Esophagus muscularis mucosa (tissue), 4 donors: ENCODE measurements at regions not wholly inside any gene's neighbourhood (a gene's known extent, or its start where the extent isn't known, plus 50 kb on each side); places are given as distances from the start of the nearest gene placed in this dataset.

Experiments
- DNase-seq: peaks from one replicate; pipeline ENCODE4 v3.0.0-alpha.2; 2017; ENCODE audit errors: extremely low spot score
- H3K27ac ChIP-seq, 4 donors: fragments of 200-600 bp; sonication (generic); replicated peaks in 1 of 4; 1 replicate in 3 of 4; 2 replicates in 1 of 4; pipeline ENCODE4 v1.5.1; 2016 to 2019; ENCODE audit warnings: mild to moderate bottlenecking in 1 of 4
- H3K27me3 ChIP-seq, 4 donors: fragments of 200-600 bp; sonication (generic); one replicate each; pipeline versions ENCODE4 v1.5.1 to v1.6.0; 2016 to 2019
- H3K36me3 ChIP-seq, 4 donors: fragments of 200-600 bp; sonication (generic); one replicate each; pipeline ENCODE4 v1.5.1; 2016 to 2019
- H3K4me1 ChIP-seq, 4 donors: fragments of 200-600 bp; sonication (generic); one replicate each; pipeline ENCODE4 v1.5.1; 2016 to 2019
- H3K4me3 ChIP-seq, 4 donors: fragments of 200-600 bp; sonication (generic); 1 replicate in 2 of 4; 2 replicates in 2 of 4; pipeline ENCODE4 v1.5.1; 2016 to 2019; ENCODE audit warnings: mild to moderate bottlenecking in 4 of 4, moderate library complexity in 1 of 4
- H3K9me3 ChIP-seq, 4 donors: fragments of 200-600 bp; sonication (generic); 1 replicate in 3 of 4; 2 replicates in 1 of 4; pipeline ENCODE4 v1.5.1; 2016 to 2019
- EP300 ChIP-seq: sonication (generic); formaldehyde crosslinking; IDR thresholded peaks from one replicate; pipeline ENCODE4 v1.6.1; 2017; ENCODE audit warnings: antibody characterized with exemption
- POLR2A ChIP-seq: fragments of 450-650 bp; IDR thresholded peaks from one replicate; pipeline ENCODE4 v1.6.1; 2017; ENCODE audit warnings: antibody characterized with exemption, moderate library complexity, mild to moderate bottlenecking, low read depth
- POLR2AphosphoS5 ChIP-seq, 2 donors: sonication (generic); formaldehyde crosslinking; IDR thresholded peaks; one replicate each; pipeline ENCODE4 v1.6.1; 2017; ENCODE audit warnings: antibody characterized with exemption in 2 of 2
- WGBS: methylation state at CpG from one replicate; pipeline ENCODE4 v1.1.5; 2018; 5-methylcytosine and 5-hydroxymethylcytosine counted together
- intact Hi-C: fragments of 100-400 bp; cut with DNase I; formaldehyde crosslinking; loops from one replicate; pipeline ENCODE4 v1.15.1; 2023
- TF ChIP-seq, protein P1 (sequence below), 3 experiments: fragments of 200-600 bp in 2 of 3; fragments of 450-650 bp in 1 of 3; sonication (generic) in 2 of 3; IDR thresholded peaks; one replicate each; pipeline ENCODE4 v1.5.1; 2017 to 2019; ENCODE audit warnings: antibody characterized with exemption in 3 of 3, mild to moderate bottlenecking in 2 of 3, moderate library complexity in 1 of 3

- TF ChIP-seq, protein P1, sequence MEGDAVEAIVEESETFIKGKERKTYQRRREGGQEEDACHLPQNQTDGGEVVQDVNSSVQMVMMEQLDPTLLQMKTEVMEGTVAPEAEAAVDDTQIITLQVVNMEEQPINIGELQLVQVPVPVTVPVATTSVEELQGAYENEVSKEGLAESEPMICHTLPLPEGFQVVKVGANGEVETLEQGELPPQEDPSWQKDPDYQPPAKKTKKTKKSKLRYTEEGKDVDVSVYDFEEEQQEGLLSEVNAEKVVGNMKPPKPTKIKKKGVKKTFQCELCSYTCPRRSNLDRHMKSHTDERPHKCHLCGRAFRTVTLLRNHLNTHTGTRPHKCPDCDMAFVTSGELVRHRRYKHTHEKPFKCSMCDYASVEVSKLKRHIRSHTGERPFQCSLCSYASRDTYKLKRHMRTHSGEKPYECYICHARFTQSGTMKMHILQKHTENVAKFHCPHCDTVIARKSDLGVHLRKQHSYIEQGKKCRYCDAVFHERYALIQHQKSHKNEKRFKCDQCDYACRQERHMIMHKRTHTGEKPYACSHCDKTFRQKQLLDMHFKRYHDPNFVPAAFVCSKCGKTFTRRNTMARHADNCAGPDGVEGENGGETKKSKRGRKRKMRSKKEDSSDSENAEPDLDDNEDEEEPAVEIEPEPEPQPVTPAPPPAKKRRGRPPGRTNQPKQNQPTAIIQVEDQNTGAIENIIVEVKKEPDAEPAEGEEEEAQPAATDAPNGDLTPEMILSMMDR (IDR thresholded peaks at IDR 0.05), result no peak
- TF ChIP-seq EP300 (no peak), POLR2A (no peak), POLR2AphosphoS5 (IDR thresholded peaks at IDR 0.05) (no peak)
Observed at GRCh38 chr10:10120671-10121070, 897.0 kb upstream of the CELF2 start.

DNA sequence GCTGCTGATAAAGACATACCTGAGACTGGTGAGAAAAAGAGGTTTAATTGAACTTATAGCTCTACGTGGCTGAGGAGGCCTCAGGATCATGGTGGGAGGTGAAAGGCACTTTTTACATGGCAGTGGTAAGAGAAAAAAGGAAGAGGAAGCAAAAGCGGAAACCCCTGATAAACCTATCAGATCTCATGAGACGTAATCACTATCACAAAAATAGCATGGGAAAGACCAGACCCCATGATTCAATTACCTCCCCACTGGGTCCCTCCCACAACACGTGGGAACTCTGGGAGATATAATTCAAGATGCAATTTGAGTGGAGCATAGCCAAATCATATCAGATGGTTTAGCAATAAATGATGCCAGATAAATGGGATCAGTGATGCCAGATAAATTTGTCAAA lies 892.0 kb upstream of the CELF2 start:
- no peak overlapping the region for H3K4me3 ChIP-seq
- intact Hi-C loops, result no loop called here
- no peaks in the 10 kb centered on the region for H3K4me1 ChIP-seq
- no peak for DNase-seq
- no peak overlapping the region for H3K27ac ChIP-seq
- H3K9me3 ChIP-seq, result no peaks in the 10 kb centered on the region
- no peaks in the 10 kb centered on the region for H3K27me3 ChIP-seq
- WGBS, result 76% methylated on average over 4 of the region's 4 CpGs
- TF ChIP-seq POLR2A, result no peak
- TF ChIP-seq, protein P1 (IDR thresholded peaks at IDR 0.05), result no peak
- no peak for TF ChIP-seq EP300
- TF ChIP-seq POLR2AphosphoS5 (IDR thresholded peaks at IDR 0.05), result no peak
- no peaks in the 10 kb centered on the region for H3K36me3 ChIP-seq

More at GRCh38 chr10:10120671-10121070, 897.0 kb upstream of the CELF2 start:
- no peak overlapping the region for H3K4me3 ChIP-seq
- intact Hi-C loops, result no loop called here
- H3K4me1 ChIP-seq, result no peaks in the 10 kb centered on the region
- H3K27me3 ChIP-seq, result no peaks in the 10 kb centered on the region
- WGBS, result 32% methylated on average over 3 of the region's 3 CpGs
- no peak for DNase-seq
- no peak overlapping the region for H3K27ac ChIP-seq
- H3K36me3 ChIP-seq, result no peaks in the 10 kb centered on the region
- H3K9me3 ChIP-seq, result no peaks in the 10 kb centered on the region

- no peaks in the 10 kb centered on the region for H3K9me3 ChIP-seq
- H3K36me3 ChIP-seq, result no peaks in the 10 kb centered on the region
- TF ChIP-seq EP300 (no peak), POLR2A (no peak), POLR2AphosphoS5 (IDR thresholded peaks at IDR 0.05) (no peak)
- TF ChIP-seq, protein P1 (IDR thresholded peaks at IDR 0.05), result no peak
- 95% methylated on average over 3 of the region's 3 CpGs for WGBS
- DNase-seq, result no peak
- H3K4me3 ChIP-seq, result no peak overlapping the region
- H3K27ac ChIP-seq, result no peak overlapping the region
- no peaks in the 10 kb centered on the region for H3K27me3 ChIP-seq
- H3K4me1 ChIP-seq, result no peaks in the 10 kb centered on the region
- intact Hi-C loops, result no loop called here
Observed at GRCh38 chr10:10126218-10126617, 891.5 kb upstream of the CELF2 start.

DNA sequence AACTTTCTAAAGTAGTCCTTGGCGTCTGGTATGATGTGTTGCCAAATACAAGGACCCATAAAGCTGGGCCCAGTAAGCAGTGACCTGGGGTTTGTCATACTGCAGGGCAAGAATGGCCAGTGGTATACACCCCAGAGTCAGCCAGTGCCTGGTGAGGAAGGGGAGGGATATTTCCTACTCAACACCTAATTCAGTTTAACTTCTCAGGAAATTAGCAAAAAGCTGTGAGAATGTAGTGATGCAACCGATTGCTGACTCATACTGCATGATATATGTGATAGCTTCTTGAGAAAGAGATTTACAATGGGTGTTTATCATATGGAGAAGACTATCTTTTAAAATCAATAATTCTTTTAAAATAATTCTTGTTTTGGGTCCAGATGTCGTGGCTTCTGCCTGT lies 889.3 kb upstream of the CELF2 start:
- Histone ChIP-seq H3K4me3 (no peak overlapping the region), H3K27ac (no peak overlapping the region), H3K36me3 (no peaks in the 10 kb centered on the region), H3K27me3 (no peaks in the 10 kb centered on the region), H3K9me3 (no peaks in the 10 kb centered on the region), H3K4me1 (no peaks in the 10 kb centered on the region)
- intact Hi-C loops, result no loop called here
- TF ChIP-seq EP300 (no peak), POLR2A (no peak), POLR2AphosphoS5 (IDR thresholded peaks at IDR 0.05) (no peak)
- TF ChIP-seq, protein P1 (IDR thresholded peaks at IDR 0.05), result no peak
- 77% methylated on average over 3 of the region's 3 CpGs for whole genome bisulfite sequencing
- no peak for DNase-seq

DNA sequence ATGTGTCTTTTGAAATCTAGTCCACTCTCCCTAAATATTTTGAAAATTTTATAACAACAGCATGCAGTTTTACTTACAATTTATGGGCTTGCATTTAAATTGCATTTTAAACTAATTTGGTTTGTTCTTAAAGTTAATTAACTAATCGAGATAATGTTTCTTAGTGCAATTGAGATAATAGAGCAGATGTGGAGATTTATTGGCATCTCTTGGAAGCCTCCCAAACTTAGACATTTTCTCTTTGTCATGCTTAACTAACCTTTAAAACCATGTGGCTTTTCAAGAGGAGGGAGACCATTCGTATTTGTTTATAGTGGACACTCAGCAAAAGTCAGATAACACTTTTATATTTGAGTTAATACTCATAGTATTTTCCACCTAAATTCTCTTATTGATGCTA lies 887.0 kb upstream of the CELF2 start:
- H3K4me3 ChIP-seq, result no peak overlapping the region
- H3K27me3 ChIP-seq, result no peaks in the 10 kb centered on the region
- H3K9me3 ChIP-seq, result no peaks in the 10 kb centered on the region
- DNase-seq, result no peak
- H3K4me1 ChIP-seq, result no peaks in the 10 kb centered on the region
- intact Hi-C loops, result no loop called here
- H3K36me3 ChIP-seq, result no peaks in the 10 kb centered on the region
- WGBS, result 60% methylated on average over 2 of the region's 2 CpGs
- no peak overlapping the region for H3K27ac ChIP-seq
- no peak for TF ChIP-seq POLR2A
- TF ChIP-seq EP300, result no peak
